ENCODE measurements at regions not wholly inside any gene's neighbourhood (a gene's known extent, or its start where the extent isn't known, plus 50 kb on each side); places are given as distances from the start of the nearest gene placed in this dataset.

DNA sequence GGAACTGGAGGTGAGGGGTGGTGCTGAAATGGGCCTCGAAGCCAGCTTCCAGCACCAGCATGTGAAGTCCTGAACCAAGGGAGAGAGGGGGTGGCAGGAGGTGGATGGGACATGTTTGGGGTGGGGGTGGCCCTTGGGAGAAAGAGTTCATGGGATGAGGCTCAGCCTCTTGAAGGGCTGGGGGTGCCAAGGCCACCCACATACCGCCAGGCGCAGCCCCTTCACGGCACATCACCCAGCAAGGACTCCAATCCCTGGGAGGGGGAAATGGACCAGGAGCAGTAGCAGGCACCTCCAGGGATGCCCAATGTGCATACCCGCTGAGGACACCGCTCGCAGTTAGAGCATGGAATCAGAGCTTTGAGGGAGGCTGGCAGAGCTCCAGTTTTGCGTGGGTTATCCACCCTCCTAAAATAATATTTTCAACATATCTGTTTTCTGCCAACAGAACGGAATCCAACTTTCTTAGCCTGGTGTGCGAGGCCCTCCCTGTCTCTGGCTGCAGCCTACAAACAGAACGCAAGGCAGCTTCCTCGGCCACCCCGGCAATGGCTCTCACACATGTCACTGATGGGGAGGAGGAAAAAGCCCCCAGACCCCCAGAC lies 140.5 kb upstream of the VSTM2B start:
- H3K4me3 ChIP-seq (ENCODE audit: extremely low read depth, insufficient read depth, low read length, poor library complexity, severe bottlenecking) = no peak overlapping the region
- no peaks in the 10 kb centered on the region for H3K9me3 ChIP-seq (ENCODE audit: control insufficient read depth, low read length)
- peaks cover under 1% of the 10 kb centered on the region for H3K4me1 ChIP-seq (ENCODE audit: control insufficient read depth, insufficient read depth, low read length, poor library complexity, severe bottlenecking)
- H3K36me3 ChIP-seq (ENCODE audit: control insufficient read depth, insufficient read depth, low read length) = no peaks in the 10 kb centered on the region
- 85 to 90% methylated on average over 7 to 11 of the region's 13 CpGs for WGBS, 2 experiments (ENCODE audit: insufficient coverage in 2 of 2)
- H3K27ac ChIP-seq (ENCODE audit: low read depth, low read length, severe bottlenecking) = no peak overlapping the region

DNA sequence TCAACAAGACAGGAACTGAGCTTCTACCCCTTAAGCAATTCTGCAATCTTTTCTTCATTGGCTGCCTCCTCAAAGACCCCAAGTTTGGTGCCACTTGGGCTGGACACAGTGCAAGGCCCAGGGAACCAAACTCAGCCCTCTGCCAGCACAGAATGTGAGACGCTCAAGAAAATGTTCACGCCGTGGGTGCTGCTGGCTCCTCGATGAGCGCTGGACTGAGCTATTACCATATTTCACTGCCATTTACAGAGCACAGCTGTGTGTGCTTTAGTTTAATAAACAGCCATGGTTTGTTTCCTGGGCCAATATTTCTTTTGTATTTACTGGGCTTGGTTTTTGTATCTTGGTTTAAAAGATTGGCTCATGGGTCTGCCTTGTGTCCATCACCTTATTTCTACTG lies 138.8 kb upstream of the VSTM2B start:
- Histone ChIP-seq H3K27ac (ENCODE audit: low read depth, low read length, severe bottlenecking) (no peak overlapping the region), H3K36me3 (ENCODE audit: control insufficient read depth, insufficient read depth, low read length) (no peaks in the 10 kb centered on the region), H3K9me3 (ENCODE audit: control insufficient read depth, low read length) (no peaks in the 10 kb centered on the region), H3K4me3 (ENCODE audit: extremely low read depth, insufficient read depth, low read length, poor library complexity, severe bottlenecking) (no peak overlapping the region), H3K4me1 (ENCODE audit: control insufficient read depth, insufficient read depth, low read length, poor library complexity, severe bottlenecking) (no peaks in the 10 kb centered on the region)
- 100% methylated on average over 1 of the region's 5 CpGs for WGBS, 2 experiments (ENCODE audit: insufficient coverage in 2 of 2)

DNA sequence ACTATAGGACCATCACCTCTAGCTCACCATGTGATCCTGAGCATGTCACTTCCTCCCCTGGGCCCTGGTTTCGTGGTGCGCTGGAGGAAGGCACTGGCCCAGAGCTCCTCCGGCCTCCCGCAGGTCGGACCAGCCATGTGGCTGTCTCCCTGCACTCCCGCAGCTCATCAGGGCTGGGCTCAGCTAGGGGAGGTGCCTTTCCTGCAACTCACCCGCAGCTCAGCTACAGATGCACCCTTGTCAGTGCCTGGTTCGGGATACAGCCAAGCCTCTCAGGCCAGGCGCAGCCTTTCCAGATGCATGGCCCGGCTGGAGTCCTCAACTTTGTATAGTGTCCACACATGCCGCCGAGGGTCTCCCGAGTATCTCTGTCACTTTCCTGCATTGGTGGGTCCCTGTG lies 138.2 kb upstream of the VSTM2B start:
- Histone ChIP-seq H3K9me3 (ENCODE audit: control insufficient read depth, low read length) (no peaks in the 10 kb centered on the region), H3K4me1 (ENCODE audit: control insufficient read depth, insufficient read depth, low read length, poor library complexity, severe bottlenecking) (no peaks in the 10 kb centered on the region), H3K27ac (ENCODE audit: low read depth, low read length, severe bottlenecking) (no peak overlapping the region), H3K4me3 (ENCODE audit: extremely low read depth, insufficient read depth, low read length, poor library complexity, severe bottlenecking) (no peak overlapping the region), H3K36me3 (ENCODE audit: control insufficient read depth, insufficient read depth, low read length) (no peaks in the 10 kb centered on the region)
- WGBS, 2 experiments (ENCODE audit: insufficient coverage in 2 of 2) = 83 to 90% methylated on average over 10 to 13 of the region's 13 CpGs

DNA sequence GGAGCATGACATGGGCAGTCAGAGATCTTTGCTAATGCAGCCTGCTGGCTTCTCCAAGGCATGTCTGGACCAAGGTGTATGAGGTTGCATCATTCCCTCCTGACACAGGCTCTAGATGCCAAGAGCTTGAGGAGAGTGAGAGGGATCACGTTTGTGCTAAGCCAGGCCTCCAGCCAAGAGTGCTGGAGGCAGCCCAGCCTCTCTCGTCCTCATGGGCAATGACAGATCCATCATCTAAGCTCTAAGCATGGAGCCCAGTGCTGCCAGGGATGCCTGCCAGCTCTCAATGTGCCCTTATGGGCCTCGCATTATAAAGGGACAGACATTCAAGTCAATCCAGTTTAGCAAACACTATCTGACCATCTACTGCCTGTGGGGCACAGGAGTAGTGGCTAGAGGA lies 136.3 kb upstream of the VSTM2B start:
- Histone ChIP-seq H3K36me3 (ENCODE audit: control insufficient read depth, insufficient read depth, low read length) (no peaks in the 10 kb centered on the region), H3K9me3 (ENCODE audit: control insufficient read depth, low read length) (no peaks in the 10 kb centered on the region), H3K4me3 (ENCODE audit: extremely low read depth, insufficient read depth, low read length, poor library complexity, severe bottlenecking) (no peak overlapping the region), H3K4me1 (ENCODE audit: control insufficient read depth, insufficient read depth, low read length, poor library complexity, severe bottlenecking) (no peaks in the 10 kb centered on the region), H3K27ac (ENCODE audit: low read depth, low read length, severe bottlenecking) (no peak overlapping the region)
- WGBS, 2 experiments (ENCODE audit: insufficient coverage in 2 of 2) = 70 to 74% methylated on average over 2 of the region's 3 CpGs

DNA sequence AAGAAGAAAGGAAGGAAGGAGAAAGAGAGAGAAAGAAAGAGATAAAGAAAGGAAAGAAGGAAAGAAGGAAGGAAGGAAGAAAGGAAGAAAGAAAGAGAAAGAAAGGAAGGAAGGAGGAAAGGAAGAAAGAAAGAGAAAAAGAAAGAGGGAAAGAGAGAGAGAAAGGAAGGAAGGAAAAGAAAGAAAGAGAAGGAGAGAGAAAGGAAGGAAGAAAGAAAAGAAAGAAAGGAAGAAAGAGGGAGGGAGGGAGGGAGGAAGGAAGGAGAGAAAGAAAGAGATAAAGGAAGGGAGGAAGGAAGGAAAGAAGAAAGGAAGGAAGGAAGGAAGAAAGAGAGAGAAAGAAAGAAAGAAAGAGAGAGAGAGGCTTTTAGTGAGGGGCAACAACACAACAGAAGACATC lies 135.1 kb upstream of the VSTM2B start:
- Histone ChIP-seq H3K36me3 (ENCODE audit: control insufficient read depth, insufficient read depth, low read length) (no peaks in the 10 kb centered on the region), H3K9me3 (ENCODE audit: control insufficient read depth, low read length) (no peaks in the 10 kb centered on the region), H3K4me1 (ENCODE audit: control insufficient read depth, insufficient read depth, low read length, poor library complexity, severe bottlenecking) (no peaks in the 10 kb centered on the region), H3K4me3 (ENCODE audit: extremely low read depth, insufficient read depth, low read length, poor library complexity, severe bottlenecking) (no peak overlapping the region), H3K27ac (ENCODE audit: low read depth, low read length, severe bottlenecking) (no peak overlapping the region)

DNA sequence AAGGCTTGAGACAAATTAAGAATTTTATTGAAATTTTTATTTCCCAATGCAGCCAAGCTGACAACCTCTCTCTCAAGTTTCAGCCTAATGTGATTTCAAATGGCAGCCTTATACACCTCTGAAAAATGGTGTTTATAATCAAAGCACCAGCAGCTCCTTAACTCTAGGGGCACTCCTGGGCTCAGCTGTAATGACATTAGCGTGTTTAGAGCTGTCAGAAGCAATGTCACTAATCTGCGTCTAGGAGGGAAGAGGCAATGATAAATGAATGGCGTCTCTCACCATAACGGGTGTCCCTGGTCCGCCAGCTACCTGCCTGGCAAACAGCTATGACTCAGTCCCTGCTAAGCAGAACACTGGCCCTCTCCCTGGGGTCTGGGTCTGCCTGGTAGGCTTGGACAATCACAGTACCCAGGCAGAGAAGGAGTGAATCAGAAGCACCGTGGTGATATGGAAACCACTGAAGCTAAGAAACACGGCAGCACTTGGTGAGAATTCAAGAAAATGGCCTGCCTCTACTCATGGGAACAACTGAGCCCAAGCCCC lies 131.8 kb upstream of the VSTM2B start:
- no peaks in the 10 kb centered on the region for H3K36me3 ChIP-seq (ENCODE audit: control insufficient read depth, insufficient read depth, low read length)
- no peaks in the 10 kb centered on the region for H3K4me1 ChIP-seq (ENCODE audit: control insufficient read depth, insufficient read depth, low read length, poor library complexity, severe bottlenecking)
- H3K27ac ChIP-seq (ENCODE audit: low read depth, low read length, severe bottlenecking) = no peak overlapping the region
- H3K4me3 ChIP-seq (ENCODE audit: extremely low read depth, insufficient read depth, low read length, poor library complexity, severe bottlenecking) = no peak overlapping the region
- no peaks in the 10 kb centered on the region for H3K9me3 ChIP-seq (ENCODE audit: control insufficient read depth, low read length)
- WGBS, 2 experiments (ENCODE audit: insufficient coverage in 2 of 2) = 61 to 81% methylated on average over 6 to 7 of the region's 7 CpGs

DNA sequence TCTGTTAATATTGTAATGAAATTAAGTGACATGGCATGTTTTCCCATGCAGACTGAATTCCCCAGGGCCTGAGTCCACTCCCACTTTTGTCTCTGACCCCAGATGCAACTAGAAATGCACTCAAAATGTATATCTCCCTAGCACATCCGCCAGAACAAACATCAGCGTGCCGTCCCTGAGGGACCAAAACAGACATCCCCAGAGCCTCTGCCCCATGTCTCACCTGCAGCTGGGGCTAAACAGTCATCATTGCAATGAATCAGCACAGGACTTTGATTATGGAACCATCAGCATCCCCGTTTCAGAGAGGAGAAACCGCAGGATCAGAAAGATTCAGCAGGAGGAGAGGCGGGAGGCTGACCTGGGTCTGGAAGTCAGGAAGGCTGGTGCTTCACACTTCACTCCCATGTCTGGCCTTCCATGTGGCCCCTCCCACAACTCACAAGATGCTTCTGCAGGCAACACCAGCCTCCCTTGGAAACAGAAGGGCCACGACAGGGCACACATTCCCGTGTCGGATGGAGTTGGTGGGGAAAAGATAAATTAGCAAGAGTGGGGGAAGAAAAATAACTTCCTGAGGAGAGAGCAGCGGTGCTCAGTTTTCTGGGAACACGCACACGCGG lies 130.6 kb upstream of the VSTM2B start:
- H3K36me3 ChIP-seq (ENCODE audit: control insufficient read depth, insufficient read depth, low read length) = no peaks in the 10 kb centered on the region
- H3K4me3 ChIP-seq (ENCODE audit: extremely low read depth, insufficient read depth, low read length, poor library complexity, severe bottlenecking) = no peak overlapping the region
- no peaks in the 10 kb centered on the region for H3K4me1 ChIP-seq (ENCODE audit: control insufficient read depth, insufficient read depth, low read length, poor library complexity, severe bottlenecking)
- WGBS, 2 experiments (ENCODE audit: insufficient coverage in 2 of 2) = 69 to 85% methylated on average over 5 to 9 of the region's 13 CpGs
- no peak overlapping the region for H3K27ac ChIP-seq (ENCODE audit: low read depth, low read length, severe bottlenecking)
- no peaks in the 10 kb centered on the region for H3K9me3 ChIP-seq (ENCODE audit: control insufficient read depth, low read length)

DNA sequence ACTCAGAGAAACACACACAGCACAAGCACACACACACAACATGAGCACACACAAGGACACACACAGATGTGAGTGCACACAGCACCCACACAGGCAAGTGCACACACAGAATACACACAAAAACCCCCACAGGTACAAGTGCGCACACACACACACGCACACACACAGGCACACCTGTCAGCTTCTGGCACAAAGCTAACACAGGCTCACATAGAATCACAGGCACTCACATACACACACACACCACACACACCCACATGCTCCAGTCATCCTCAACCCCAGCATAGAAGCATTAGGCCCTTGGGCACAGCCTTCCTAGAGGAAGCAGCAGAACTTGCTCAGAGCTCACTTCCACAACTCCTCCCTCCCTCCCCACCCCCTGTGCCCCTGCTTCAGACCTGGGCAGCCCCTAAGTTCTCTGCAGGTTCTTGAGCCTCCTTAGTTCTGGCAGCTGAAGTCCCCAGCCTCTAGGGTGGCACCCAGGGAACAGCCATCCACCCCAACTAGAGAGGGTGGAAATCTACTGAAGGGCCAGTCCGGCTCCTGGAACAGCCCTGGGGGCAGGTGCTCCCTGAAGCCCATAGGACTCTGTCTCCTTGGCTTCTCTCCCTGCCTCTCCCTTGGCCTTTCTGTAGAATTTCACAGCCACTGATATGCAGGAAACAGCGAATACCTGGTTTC lies 129.9 kb upstream of the VSTM2B start:
- 91 to 92% methylated on average over 2 to 4 of the region's 4 CpGs for WGBS, 2 experiments (ENCODE audit: insufficient coverage in 2 of 2)
- H3K27ac ChIP-seq (ENCODE audit: low read depth, low read length, severe bottlenecking) = no peak overlapping the region
- no peaks in the 10 kb centered on the region for H3K9me3 ChIP-seq (ENCODE audit: control insufficient read depth, low read length)
- H3K4me1 ChIP-seq (ENCODE audit: control insufficient read depth, insufficient read depth, low read length, poor library complexity, severe bottlenecking) = no peaks in the 10 kb centered on the region
- H3K4me3 ChIP-seq (ENCODE audit: extremely low read depth, insufficient read depth, low read length, poor library complexity, severe bottlenecking) = no peak overlapping the region
- H3K36me3 ChIP-seq (ENCODE audit: control insufficient read depth, insufficient read depth, low read length) = no peaks in the 10 kb centered on the region

DNA sequence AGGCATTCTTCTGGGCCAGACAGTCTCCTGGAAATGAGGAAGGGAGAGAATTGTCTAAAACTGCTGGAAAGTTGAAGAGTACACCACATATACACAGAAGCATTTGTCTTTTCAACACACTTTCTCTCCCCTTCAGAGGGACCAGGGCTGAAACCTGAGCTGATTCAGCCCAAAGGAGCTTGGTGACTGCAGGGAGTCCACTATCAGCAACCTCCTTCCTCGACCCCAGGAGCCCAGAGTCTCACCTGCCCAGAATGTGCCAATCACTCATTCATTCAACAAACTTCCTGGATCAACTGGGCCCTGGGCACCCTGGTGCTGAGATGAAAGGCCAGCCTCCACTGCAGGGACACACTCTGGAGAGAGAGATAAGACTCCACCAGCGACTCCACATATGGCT lies 128.9 kb upstream of the VSTM2B start:
- Histone ChIP-seq H3K4me1 (ENCODE audit: control insufficient read depth, insufficient read depth, low read length, poor library complexity, severe bottlenecking) (no peaks in the 10 kb centered on the region), H3K36me3 (ENCODE audit: control insufficient read depth, insufficient read depth, low read length) (no peaks in the 10 kb centered on the region), H3K9me3 (ENCODE audit: control insufficient read depth, low read length) (no peaks in the 10 kb centered on the region), H3K27ac (ENCODE audit: low read depth, low read length, severe bottlenecking) (no peak overlapping the region), H3K4me3 (ENCODE audit: extremely low read depth, insufficient read depth, low read length, poor library complexity, severe bottlenecking) (no peak overlapping the region)
- WGBS, 2 experiments (ENCODE audit: insufficient coverage in 2 of 2) = 82 to 92% methylated on average over 1 of the region's 2 CpGs

DNA sequence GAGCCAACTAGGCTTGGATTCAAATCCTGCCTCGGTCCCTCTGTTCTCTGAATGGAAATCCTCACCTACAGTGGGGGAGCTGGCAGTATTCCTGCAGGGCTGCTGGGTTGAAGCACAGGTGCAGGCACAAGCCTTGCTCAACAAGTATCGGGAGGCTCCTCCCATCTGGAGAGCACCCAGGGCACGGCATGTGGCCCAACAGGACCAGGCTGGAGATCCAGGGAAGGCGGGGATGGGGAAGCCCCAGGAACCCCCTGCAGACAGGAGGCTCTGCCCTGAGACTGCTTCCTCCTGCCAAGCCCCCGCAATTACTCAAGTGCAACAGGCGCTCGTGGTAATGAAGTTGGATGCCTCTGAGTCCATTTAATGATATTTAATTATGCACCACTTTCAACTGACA lies 128.0 kb upstream of the VSTM2B start:
- Histone ChIP-seq H3K4me3 (ENCODE audit: extremely low read depth, insufficient read depth, low read length, poor library complexity, severe bottlenecking) (no peak overlapping the region), H3K27ac (ENCODE audit: low read depth, low read length, severe bottlenecking) (no peak overlapping the region), H3K9me3 (ENCODE audit: control insufficient read depth, low read length) (no peaks in the 10 kb centered on the region), H3K36me3 (ENCODE audit: control insufficient read depth, insufficient read depth, low read length) (no peaks in the 10 kb centered on the region), H3K4me1 (ENCODE audit: control insufficient read depth, insufficient read depth, low read length, poor library complexity, severe bottlenecking) (no peaks in the 10 kb centered on the region)
- WGBS, 2 experiments (ENCODE audit: insufficient coverage in 2 of 2) = 80 to 94% methylated on average over 3 to 4 of the region's 7 CpGs

DNA sequence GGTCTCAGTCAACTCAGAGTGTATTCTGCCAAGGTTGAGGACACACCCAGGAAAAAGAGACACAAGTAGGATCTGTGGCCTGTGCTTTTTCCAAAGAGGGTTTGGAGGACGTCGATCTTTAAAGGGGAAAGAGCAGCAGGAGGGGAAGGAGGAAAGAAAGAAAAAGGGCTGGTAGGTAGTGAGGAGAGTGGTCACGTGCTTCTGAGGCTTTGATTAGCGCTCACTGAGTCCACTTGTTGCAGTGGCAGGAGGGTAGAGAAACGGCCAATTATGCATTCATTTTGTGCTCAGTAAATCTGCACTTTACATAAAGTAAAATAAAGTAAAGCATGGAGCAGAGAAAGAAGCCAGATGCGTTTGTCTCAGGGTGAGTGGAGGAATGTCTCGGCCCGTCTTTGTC lies 126.0 kb upstream of the VSTM2B start:
- H3K4me1 ChIP-seq (ENCODE audit: control insufficient read depth, insufficient read depth, low read length, poor library complexity, severe bottlenecking) = peaks cover 2% of the 10 kb centered on the region
- no peak overlapping the region for H3K27ac ChIP-seq (ENCODE audit: low read depth, low read length, severe bottlenecking)
- no peak overlapping the region for H3K4me3 ChIP-seq (ENCODE audit: extremely low read depth, insufficient read depth, low read length, poor library complexity, severe bottlenecking)
- H3K9me3 ChIP-seq (ENCODE audit: control insufficient read depth, low read length) = no peaks in the 10 kb centered on the region
- no peaks in the 10 kb centered on the region for H3K36me3 ChIP-seq (ENCODE audit: control insufficient read depth, insufficient read depth, low read length)
- 59 to 69% methylated on average over 7 of the region's 8 CpGs for WGBS, 2 experiments (ENCODE audit: insufficient coverage in 2 of 2)
